HG03442 (cell line): ENCODE measurements at regions not wholly inside any gene's neighbourhood (a gene's known extent, or its start where the extent isn't known, plus 50 kb on each side); places are given as distances from the start of the nearest gene placed in this dataset.

Experiments
- ATAC-seq: cut with Tn5 transposase; IDR thresholded peaks from one replicate; pipeline ENCODE4 v1.9.1; 2021; ENCODE audit warnings: mild to moderate bottlenecking, moderate library complexity; ENCODE audit not compliant: unreplicated experiment

- no peak for ATAC-seq
These were observed 155.8 kb upstream of the UBL3 start for GRCh38 chr13:30006246-30006645.

DNA sequence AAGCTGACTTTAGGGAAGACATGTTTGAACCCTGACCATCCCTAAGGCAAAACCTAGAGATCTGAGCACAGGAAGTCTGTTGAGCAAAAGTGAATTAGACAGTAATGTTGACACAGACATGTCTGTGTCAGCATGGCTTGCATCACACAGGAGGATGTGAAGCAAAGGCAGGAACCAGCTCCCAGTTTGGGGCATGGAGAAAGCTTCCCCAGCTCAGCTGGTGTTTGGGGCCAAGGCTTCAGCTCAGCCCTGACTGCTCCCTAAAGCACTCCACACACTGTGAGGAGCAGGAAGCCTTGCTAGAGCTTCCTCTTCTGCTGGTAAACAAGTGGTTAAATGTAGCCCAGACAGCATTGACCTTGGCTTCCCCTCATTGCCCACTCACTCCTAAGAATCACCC is 153.8 kb upstream of the UBL3 start:
- no peak for ATAC-seq

- ATAC-seq = no peak
These were observed 152.2 kb upstream of the UBL3 start for GRCh38 chr13:30002577-30002976.

DNA sequence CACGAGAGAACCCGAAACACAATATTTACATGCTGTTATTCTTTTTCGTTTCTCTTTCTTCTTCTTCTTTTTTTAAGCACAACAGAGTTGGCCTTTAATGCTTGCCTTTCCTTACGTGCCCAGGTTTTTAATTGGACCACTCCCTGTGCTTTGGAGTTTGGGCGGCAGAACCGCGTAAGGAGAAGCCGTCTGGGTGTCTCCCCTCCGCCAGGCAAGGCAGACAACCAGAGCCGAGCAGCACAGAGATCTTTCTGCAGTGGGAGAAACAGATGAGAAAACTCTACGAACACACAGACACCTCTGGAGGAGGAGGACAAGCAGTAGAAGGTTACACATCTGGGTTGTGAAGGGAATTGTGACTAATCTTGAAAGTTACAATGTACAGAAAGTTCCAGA is 150.0 kb upstream of the UBL3 start:
- no peak for ATAC-seq

- no peak for ATAC-seq
These were observed 149.3 kb upstream of the UBL3 start for GRCh38 chr13:29999492-30000369.

DNA sequence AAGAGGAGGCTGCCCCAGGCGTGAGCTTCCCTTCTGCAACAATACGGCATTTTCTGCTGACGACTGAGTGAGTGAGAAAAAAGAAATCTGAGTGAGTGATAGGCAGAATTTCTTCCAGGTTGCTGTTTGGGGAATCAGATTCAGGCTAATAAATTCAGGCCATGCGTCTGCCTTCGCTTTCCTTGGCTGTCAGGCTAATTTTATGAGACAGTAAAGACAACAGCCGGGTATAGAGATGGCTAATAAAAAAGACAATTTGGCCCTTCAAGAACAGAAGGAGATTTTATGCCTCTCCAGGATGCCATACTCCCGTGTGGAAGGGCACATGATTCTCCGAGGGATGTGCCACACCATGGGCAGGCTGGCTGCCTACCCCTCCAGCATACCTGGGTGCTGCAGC is 145.9 kb upstream of the UBL3 start:
- ATAC-seq = no peak

GRCh38 chr13:29994911-29995595 is 144.6 kb upstream of the UBL3 start:
- ATAC-seq = no peak

DNA sequence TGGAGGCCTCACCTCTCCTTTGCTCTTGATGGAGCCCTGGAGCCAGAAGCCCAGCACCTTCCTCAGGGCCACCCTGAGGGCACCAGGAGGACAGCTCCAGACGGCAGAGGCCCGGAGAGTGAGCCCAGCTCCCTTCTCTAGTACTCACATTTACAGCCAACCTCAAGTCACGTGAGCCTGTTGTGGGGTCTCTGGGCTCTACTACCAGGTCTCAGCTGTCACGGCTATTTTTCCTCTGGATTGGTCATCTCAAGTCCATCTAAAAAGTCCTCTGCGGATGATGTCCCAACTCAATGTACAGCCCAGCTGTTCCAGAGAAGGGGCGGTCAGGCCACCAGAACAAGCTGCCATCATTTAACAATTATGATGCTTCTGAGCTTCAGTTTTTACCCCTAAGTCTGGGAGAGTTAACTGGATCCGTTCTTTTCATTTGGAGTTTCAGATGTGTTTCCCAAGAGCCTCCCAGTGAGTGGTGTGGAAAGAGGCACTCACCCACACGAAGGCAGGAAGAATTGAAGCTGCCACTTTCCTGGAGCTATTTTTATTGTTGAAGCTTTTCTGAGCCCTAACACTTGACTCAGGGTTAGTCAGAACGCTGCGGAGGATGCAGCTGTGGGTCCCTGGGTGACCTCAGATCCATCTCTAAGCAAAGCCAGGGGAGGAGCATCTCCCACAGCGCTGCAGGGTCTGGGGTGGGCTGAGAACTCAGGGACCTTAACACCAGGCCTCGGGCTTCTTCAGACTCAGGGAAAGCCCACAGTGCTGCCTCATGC is 143.5 kb upstream of the UBL3 start:
- ATAC-seq = no peak

DNA sequence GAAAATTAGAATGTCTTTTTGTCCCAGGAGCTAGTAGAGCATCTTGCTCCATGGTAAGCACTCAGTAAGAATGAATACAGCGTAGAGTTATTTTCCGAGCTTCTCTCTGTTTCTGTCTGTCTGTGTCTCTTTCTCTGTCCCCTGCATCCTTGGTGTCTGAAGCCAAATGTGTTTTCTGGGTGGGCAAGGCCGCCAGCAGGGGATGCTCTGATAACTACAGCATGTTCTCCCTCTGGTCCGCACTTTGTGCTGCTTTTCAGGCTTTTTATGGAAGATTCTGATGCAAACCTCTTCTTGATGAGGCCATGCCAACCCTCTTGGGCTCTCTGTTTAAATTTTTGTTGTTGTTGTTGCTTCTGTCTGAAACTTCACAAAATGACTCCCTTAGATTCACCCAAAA is 142.8 kb upstream of the UBL3 start:
- no peak for ATAC-seq

DNA sequence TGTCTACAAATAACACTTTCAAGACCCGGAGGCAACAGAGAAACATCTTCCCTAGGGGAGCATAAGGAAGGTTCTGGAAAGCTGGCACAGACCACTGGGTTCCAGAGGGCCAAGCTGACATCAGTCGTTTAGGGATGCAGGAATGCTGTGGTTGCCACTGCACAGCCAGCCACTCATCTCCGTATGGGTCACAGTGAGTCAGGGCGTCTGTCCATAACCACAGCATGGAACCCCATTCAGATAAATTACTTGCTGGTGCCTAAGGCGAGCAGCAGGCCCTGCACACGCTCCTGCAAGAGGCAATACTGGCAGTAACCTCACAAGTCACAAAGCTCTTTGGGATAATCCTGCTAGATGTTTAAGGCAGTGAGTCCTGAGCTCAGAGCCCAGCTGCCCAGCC is 140.9 kb upstream of the UBL3 start:
- no peak for ATAC-seq

DNA sequence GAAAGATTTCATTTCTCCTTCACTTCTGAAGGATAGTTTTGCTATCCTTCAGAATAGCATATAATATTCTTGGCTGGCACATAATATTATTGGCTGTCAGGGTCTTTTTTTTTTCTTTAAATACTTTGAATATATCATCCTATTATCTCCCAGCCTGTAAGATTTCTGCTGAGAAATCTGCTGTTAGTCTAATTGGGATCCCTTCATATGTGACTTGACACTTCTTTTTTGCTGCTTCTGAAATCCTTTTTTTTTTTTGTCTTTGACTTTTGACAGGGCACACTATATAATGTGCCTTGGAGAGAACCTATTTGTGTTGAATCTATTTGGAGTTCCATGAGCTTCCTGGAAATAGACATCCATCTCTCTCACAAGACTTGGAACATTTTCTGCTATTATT is 136.9 kb upstream of the UBL3 start:
- ATAC-seq = no peak

- ATAC-seq = no peak
These were observed 129.9 kb upstream of the UBL3 start for GRCh38 chr13:29980339-29980738.

DNA sequence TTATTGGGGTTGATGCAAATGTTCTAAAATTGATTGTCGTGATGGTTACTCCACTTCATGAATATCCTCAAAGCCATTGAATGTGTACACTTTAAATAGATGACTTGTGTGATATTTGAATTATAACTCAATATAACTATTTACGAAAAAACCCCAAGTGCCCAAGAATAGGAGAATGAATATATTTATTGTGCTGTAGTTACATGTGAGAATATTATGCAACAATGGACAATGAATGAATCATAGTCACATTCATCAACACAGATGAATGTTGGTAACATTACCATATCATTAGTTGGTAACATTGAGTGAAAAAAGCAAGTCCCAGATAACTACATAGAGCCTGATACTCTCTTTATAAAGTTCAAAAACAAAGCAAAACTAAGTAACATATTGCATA is 127.8 kb upstream of the UBL3 start:
- no peak for ATAC-seq

- ATAC-seq = no peak
These were observed 127.2 kb upstream of the UBL3 start for GRCh38 chr13:29977476-29978120.

- no peak for ATAC-seq
These were observed 126.1 kb upstream of the UBL3 start for GRCh38 chr13:29976535-29976934.

GRCh38 chr13:29975283-29975682 is 124.9 kb upstream of the UBL3 start:
- ATAC-seq = no peak

DNA sequence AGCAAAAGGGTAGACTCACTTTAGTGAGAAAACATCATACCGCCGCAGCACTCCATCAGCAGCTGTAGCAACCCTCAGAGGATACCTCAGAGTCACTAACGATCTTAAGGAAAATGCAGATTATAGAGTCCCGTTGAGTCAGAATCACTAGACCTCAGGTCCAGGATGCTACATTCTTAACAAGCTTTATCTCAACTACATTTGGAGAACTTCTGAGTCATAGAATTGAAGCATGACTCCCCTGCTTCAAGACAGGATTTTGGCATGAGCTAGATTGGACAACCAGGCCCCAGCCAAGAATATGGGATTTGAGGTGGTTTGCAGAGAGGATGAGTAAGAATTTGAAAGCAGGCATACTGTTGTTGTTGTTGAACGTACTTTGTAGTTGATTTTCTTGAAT is 118.9 kb upstream of the UBL3 start:
- no peak for ATAC-seq

GRCh38 chr13:29964181-29964845 is 113.9 kb upstream of the UBL3 start:
- ATAC-seq = no peak

DNA sequence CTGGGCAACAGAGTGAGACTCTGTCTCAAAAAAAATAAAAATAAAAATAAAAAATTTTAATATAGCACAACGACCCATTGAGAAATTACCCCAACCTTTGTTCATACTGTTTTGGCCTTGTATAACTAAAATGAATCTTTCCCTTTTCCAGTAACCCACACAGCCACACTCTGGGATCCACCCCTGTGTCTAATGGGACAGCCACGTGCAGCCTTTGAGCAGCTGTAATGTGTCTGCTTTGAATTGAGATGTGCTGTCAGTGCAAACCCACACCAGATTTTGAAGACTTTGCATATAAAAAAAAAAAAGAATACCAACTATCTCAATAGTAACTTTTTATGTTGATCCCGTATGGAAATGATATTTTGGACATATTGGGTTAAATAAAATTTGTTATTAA is 112.7 kb upstream of the UBL3 start:
- no peak for ATAC-seq

DNA sequence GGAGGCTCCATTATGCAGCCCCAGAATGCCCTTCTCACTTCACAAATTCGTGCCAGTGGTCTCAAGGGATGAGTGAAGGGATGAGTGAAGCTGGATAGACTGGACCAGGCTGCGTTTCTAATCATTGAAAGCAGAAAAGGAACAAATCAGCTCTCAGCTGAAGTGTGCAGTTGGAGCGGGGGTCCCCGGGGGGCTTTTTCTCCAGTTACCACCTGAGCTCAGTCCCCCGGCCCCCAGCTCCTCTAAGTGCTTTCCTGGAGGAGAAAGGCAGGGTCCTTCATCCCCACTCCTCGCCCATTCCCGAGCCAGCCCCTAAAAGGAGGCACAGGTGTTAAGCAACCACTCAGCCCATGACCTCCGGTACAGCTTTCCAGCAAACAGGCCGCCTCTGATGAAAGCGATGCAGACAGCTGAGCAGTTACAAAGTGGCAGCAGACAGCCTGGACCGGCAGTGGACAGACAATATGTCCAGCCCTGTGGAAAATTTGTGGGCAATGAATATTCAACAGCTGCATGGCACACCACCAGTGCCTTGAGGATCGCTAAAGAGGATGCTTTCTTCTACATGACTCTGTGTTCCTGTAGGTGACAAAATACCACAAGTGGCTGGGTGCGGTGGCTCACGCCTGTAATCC is 110.7 kb upstream of the UBL3 start:
- no peak for ATAC-seq
